K562 (cell line): ENCODE measurements at regions not wholly inside any gene's neighbourhood (a gene's known extent, or its start where the extent isn't known, plus 50 kb on each side); places are given as distances from the start of the nearest gene placed in this dataset.

Experiments
- ATAC-seq: fragments of 200-7000 bp; cut with Tn5 transposase; 3 replicates; pipeline ENCODE4 v1.9.1; 2020; ENCODE audit warnings: moderate library complexity
- BruUV-seq: library from RNA; stranded (reverse); fragments of 400-500 nt; replicated peaks from 2 replicates; lab custom pipeline; 2021; lab: Mats Ljungman, UMichigan
- CTCF ChIA-PET: fragments of 300-600 bp; formaldehyde crosslinking; extraction: SDS; loops from one replicate; lab custom pipeline; 2021; ENCODE audit warnings: low intra/inter-chr PET ratio; lab: Yijun Ruan, JAX
- POLR2A ChIA-PET: fragments of 300-600, 350-650 bp; sonication (Branson Sonifier 250); formaldehyde crosslinking; extraction: SDS; loops from one replicate; lab custom pipeline; 2021; ENCODE audit warnings: antibody characterized with exemption, inconsistent platforms; lab: Yijun Ruan, JAX
- DNase-seq, 4 experiments: peaks; one replicate each; pipeline versions ENCODE4 v3.0.0 to v3.0.0-alpha.2; 2011 to 2018; ENCODE audit warnings: low spot score in 3 of 4, mixed read lengths in 3 of 4; ENCODE audit errors: extremely low read depth in 1 of 4
- FAIRE-seq: peaks from 2 replicates; lab custom pipeline; 2011; peaks lifted over from hg19 to GRCh38; lab: Jason Lieb, UNC
- H2AFZ ChIP-seq: 2 replicates; pipeline ENCODE4 v1.6.0; 2011; ENCODE audit warnings: low read depth, low read length, control low read depth, inconsistent platforms
- H3K27ac ChIP-seq: fragments of 200-600 bp; 3 replicates; pipeline ENCODE4 v1.8.0; 2011; ENCODE audit warnings: low read depth, mild to moderate bottlenecking, control low read depth, inconsistent platforms, low read length, moderate library complexity, mixed read lengths; ENCODE audit errors: extremely low read depth
- H3K27me3 ChIP-seq, 2 experiments: fragments of 300-600 bp in 1 of 2; 2 replicates in 1 of 2; 3 replicates in 1 of 2; pipeline versions ENCODE4 v1.6.0 to v1.8.0; 2011; ENCODE audit warnings: inconsistent platforms in 2 of 2, low read length in 2 of 2, mild to moderate bottlenecking in 1 of 2, mixed read lengths in 1 of 2, moderate library complexity in 1 of 2; ENCODE audit not compliant: control insufficient read depth in 2 of 2, insufficient read depth in 2 of 2
- H3K36me3 ChIP-seq: fragments of 300-600 bp; 3 replicates; pipeline ENCODE4 v1.8.0; 2011; ENCODE audit warnings: mild to moderate bottlenecking, low read length, inconsistent platforms; ENCODE audit not compliant: control insufficient read depth, insufficient read depth
- H3K4me1 ChIP-seq, 2 experiments: fragments of 200-600 bp in 1 of 2; replicated peaks in 1 of 2; 2 replicates in 1 of 2; 3 replicates in 1 of 2; pipeline versions ENCODE4 v1.5.1 to v1.8.0; 2011; ENCODE audit warnings: inconsistent platforms in 2 of 2, low read length in 2 of 2, mild to moderate bottlenecking in 1 of 2, mixed read lengths in 1 of 2, moderate library complexity in 1 of 2; ENCODE audit not compliant: control insufficient read depth in 2 of 2, insufficient read depth in 2 of 2
- H3K4me2 ChIP-seq: 2 replicates; pipeline ENCODE4 v1.6.1; 2011; ENCODE audit warnings: low read length, control low read depth, inconsistent platforms, mixed read lengths; ENCODE audit not compliant: insufficient read depth
- H3K4me3 ChIP-seq: fragments of 200-600 bp; sonication (generic), shearing (Covaris generic); 2 replicates; pipeline ENCODE4 v1.5.1; 2016; ENCODE audit warnings: control low read depth, inconsistent platforms
- H3K79me2 ChIP-seq: fragments of 200-600 bp; 3 replicates; pipeline ENCODE4 v1.8.0; 2011; ENCODE audit warnings: low read length, inconsistent platforms; ENCODE audit not compliant: control insufficient read depth, insufficient read depth
- H3K9ac ChIP-seq, 2 experiments: 2 replicates each; pipeline versions ENCODE4 v1.6.0 to v1.6.1; 2011; ENCODE audit warnings: low read depth in 2 of 2, low read length in 2 of 2, control low read depth in 1 of 2, inconsistent platforms in 1 of 2, mild to moderate bottlenecking in 1 of 2, mixed read lengths in 1 of 2; ENCODE audit not compliant: insufficient read depth in 1 of 2
- H3K9me1 ChIP-seq: one replicate; pipeline ENCODE4 v1.6.0; 2011; ENCODE audit warnings: inconsistent platforms, mild to moderate bottlenecking, low read length, moderate library complexity; ENCODE audit not compliant: control insufficient read depth, insufficient read depth
- H3K9me3 ChIP-seq: replicated peaks from 2 replicates; pipeline ENCODE4 v1.5.1; 2011; ENCODE audit warnings: low read depth, low read length, inconsistent platforms; ENCODE audit not compliant: control insufficient read depth, insufficient read depth
- H4K20me1 ChIP-seq: replicated peaks from 2 replicates; pipeline ENCODE4 v1.6.1; 2011; ENCODE audit warnings: low read length, inconsistent platforms, mixed read lengths; ENCODE audit not compliant: control insufficient read depth, insufficient read depth
- GABPB2 ChIP-seq: fragments of 250-450 bp; sonication (Bioruptor Pico); conservative IDR thresholded peaks from 2 replicates; pipeline ENCODE4 v1.5.1; 2021; ENCODE audit warnings: mild to moderate bottlenecking
- LCOR ChIP-seq: sonication (generic); formaldehyde crosslinking; IDR thresholded peaks from 2 replicates; pipeline ENCODE4 v1.8.0; 2022; ENCODE audit warnings: mild to moderate bottlenecking, missing genetic modification reagents
- MAFF ChIP-seq: IDR thresholded peaks from 2 replicates; pipeline ENCODE4 v1.6.1; 2012; ENCODE audit warnings: low read length, improper control_type of control experiment
- NBN ChIP-seq: fragments of 450-650 bp; IDR thresholded peaks from 2 replicates; pipeline ENCODE4 v1.6.1; 2016; ENCODE audit warnings: low read depth, mild to moderate bottlenecking
- PHB2 ChIP-seq: fragments of 450-650 bp; IDR thresholded peaks from 2 replicates; pipeline ENCODE4 v1.6.1; 2017; ENCODE audit warnings: low read depth
- PRDM10 ChIP-seq: fragments of 450-650 bp; IDR thresholded peaks from 2 replicates; pipeline ENCODE4 v1.6.1; 2018; ENCODE audit not compliant: partially characterized antibody
- STAT5B ChIP-seq: fragments of 250-450 bp; sonication (Bioruptor Pico); IDR thresholded peaks from 2 replicates; pipeline ENCODE4 v1.8.0; 2021; ENCODE audit warnings: mild to moderate bottlenecking, inconsistent platforms
- WHSC1 ChIP-seq: IDR thresholded peaks from one replicate; pipeline ENCODE4 v1.6.1; 2012; ENCODE audit warnings: low read length, control low read depth, inconsistent platforms
- XRCC4 ChIP-seq: IDR thresholded peaks from one replicate; pipeline ENCODE4 v1.6.1; 2011; ENCODE audit not compliant: insufficient read depth, insufficient read length; ENCODE audit errors: extremely low read depth
- WGBS: fragments of 100-300 bp; shearing (Covaris generic); methylation state at CpG from one replicate; pipeline ENCODE4 v1.1.6; 2016; ENCODE audit warnings: low coverage, mixed read lengths; ENCODE audit not compliant: insufficient coverage; ENCODE audit errors: missing lambda C conversion rate; 5-methylcytosine and 5-hydroxymethylcytosine counted together
- in situ Hi-C: fragments of 300-500 bp; cut with MboI; formaldehyde crosslinking; loops from 4 replicates; pipeline ENCODE4 v1.15.0; 2018; ENCODE audit warnings: inconsistent platforms, mixed read lengths
- intact Hi-C: fragments of 100-400 bp; cut with micrococcal nuclease; formaldehyde crosslinking; loops from 2 replicates; pipeline ENCODE4 v1.14.2; 2022

GRCh38 chr5:96146675-96147074 is 185.0 kb upstream of the ELL2 start (continued):
- peak; percentile 5; the same call in 1 of the 2 replicates for TF ChIP-seq MAFF

GRCh38 chr5:96144289-96144688 is 182.6 kb upstream of the ELL2 start:
- no peaks in the 10 kb centered on the region for H3K9me3 ChIP-seq
- no peaks in the 10 kb centered on the region for H3K9me1 ChIP-seq
- no peak overlapping the region for H3K4me2 ChIP-seq
- in situ Hi-C loops (no loop called here), intact Hi-C loops (no loop called here)
- H3K4me1 ChIP-seq, result no peaks in the 10 kb centered on the region
- H4K20me1 ChIP-seq, result no peaks in the 10 kb centered on the region
- H3K79me2 ChIP-seq, result no peaks in the 10 kb centered on the region
- ATAC-seq (no peak), FAIRE-seq (no peak), DNase-seq (no peak)
- H3K4me3 ChIP-seq, result no peak overlapping the region
- no peak overlapping the region for H2AFZ ChIP-seq
- TF ChIP-seq NBN, result no peak
- no peak for TF ChIP-seq GABPB2 (CRISPR knock-in tag)
- TF ChIP-seq LCOR (CRISPR knock-in tag), result no peak
- no peak for TF ChIP-seq WHSC1
- no peak for TF ChIP-seq PRDM10
- TF ChIP-seq PHB2, result no peak
- TF ChIP-seq STAT5B, result no peak
- no peak for TF ChIP-seq XRCC4
- ChIA-PET CTCF (no interaction called here), POLR2A (no interaction called here)
- H3K9ac ChIP-seq, result no peak overlapping the region
- no peaks in the 10 kb centered on the region for H3K27me3 ChIP-seq
- 2% methylated on average over 3 of the region's 3 CpGs for WGBS
- no peak overlapping the region for H3K27ac ChIP-seq
- no TSS peak for BruUV-seq
- H3K36me3 ChIP-seq, result no peaks in the 10 kb centered on the region
